NCI-H146 (cell line): ENCODE measurements at regions not wholly inside any gene's neighbourhood (a gene's known extent, or its start where the extent isn't known, plus 50 kb on each side); places are given as distances from the start of the nearest gene placed in this dataset.
"Not testable (repeated sequence)": the region's sequence is repeated elsewhere in the genome, so short reads cannot be mapped to it uniquely, and the experiment has no call there.

Experiments used
- DNase-seq: peaks from one replicate; lab custom pipeline; 2025; lab: John Stamatoyannopoulos, UW

DNA sequence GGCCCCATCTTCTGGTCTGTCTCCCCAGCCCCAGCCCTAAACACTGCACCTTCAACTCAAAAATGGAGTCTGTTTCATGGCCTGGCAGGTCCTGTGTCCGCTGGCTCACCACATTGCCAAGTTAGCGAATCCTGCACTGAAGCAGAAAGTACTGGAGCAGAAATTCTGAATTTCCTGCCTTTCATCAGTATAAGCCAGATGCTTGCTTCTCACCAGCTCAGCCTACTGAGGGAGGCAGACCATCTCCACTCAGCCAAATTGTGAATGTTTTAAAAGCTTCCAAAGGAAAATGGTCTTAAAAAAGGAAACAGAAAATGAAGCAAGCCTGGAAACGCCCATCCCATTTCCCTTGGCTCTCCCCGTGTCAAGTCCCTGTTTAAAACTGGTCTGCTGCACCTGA, 157.8 kb downstream of the C1D start:
- no peak for DNase-seq

DNA sequence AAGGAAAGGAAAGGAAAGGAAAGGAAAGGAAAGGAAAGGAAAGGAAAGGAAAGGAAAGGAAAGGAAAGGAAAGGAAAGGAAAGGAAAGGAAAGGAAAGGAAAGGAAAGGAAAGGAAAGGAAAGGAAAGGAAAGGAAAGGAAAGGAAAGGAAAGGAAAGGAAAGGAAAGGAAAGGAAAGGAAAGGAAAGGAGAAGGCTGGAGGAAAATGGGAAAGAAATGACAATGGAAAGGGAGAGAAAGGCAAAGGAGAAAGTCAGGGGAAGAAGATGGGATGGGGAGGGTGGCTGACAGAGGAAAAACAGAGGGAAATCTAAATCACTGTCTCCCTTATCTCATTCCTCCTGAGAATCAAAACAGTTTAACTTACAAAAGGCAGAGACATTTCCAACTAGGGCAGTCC, 156.3 kb downstream of the C1D start:
- DNase-seq: not testable (repeated sequence)

DNA sequence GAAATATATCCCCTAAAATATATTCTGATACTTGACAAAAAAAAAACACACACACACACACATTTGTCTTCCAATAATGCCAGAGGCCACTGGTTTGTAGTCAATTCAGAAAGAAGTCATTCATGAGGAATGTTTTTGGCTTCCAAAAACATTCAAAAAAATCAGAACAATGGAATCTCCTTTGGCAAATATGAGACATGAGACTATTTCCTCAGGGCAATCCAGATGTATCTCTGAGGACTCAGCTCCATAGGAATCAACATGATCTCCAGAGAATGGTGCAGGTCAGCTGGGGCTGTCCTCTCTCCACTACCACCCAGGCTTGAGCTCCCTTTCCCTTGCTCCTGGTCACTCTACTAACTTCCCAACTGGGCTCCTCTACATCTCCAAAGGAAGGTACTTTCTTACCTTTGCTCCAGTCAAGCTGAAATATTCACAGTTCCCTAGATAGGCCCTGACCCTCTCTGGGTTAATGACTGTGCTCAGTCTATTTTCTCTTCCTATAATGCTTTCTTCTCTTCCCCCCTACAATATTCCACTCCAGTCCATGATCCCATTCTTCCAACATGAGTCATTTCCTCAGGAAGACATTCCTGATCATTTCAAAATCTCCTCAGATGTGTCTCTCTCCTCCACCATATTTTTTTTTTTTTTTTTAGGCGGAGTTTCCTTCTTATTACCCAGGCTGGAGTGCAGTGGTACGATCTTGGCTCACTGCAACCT, 145.3 kb downstream of the C1D start:
- DNase-seq: no peak

GRCh38 chr2:67918471-67918870, 144.3 kb downstream of the C1D start:
- no peak for DNase-seq

- no peak for DNase-seq
Observed at GRCh38 chr2:67919490-67919889, 143.3 kb downstream of the C1D start.

DNA sequence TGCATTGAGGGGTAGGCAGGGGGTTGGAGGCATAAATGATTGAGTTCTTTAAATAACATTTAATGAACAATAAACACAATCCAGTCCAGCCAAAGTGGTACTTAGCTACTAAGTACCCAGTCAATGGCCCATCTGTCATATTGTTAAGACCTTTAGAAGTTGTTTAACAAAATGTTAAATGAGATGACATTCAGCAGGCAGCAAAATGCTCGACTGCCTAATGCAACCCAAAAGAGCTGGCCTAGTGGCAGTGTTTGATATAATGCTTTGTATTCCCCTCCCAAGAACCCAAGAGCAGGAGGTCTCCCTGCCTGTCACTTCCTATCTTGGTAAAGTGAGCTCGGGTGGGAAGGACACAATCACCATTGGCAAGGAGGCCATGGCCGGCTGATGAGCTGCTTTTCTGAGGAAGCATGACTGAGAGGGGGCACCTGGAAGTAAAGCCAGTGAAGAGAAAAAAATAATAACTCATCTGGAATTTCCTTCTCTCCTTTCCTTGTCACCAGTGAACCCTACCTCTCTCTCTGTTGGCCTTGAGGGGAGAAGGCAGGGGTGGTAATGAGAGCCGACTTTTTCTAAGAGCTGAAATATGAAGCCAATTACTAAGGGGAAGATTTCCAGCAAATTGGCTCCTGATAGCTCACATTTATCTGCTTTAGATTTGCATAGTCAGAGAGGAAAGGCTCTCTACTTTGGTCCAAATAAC, 140.6 kb downstream of the C1D start:
- DNase-seq: no peak

DNA sequence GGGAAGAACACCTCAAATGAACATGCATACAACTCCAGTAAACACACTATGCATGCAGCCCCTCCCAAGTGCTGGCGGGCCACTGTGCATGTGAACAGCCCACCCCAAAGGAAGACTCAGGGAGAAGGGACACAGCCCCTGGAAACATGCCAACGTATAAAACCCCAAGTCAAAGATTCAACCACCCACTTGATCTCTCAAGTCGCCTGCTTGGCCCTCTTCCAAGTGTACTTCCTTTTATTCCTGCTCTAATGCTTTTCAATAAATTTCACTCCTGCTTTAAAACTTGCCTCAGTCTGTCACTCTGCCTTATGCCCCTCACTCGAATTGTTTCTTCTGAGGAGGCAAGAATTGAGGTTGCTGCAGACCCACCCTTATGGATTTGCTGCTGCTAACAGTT, 139.1 kb downstream of the C1D start:
- DNase-seq: no peak

GRCh38 chr2:67927501-67927900, 135.3 kb downstream of the C1D start:
- DNase-seq: no peak

DNA sequence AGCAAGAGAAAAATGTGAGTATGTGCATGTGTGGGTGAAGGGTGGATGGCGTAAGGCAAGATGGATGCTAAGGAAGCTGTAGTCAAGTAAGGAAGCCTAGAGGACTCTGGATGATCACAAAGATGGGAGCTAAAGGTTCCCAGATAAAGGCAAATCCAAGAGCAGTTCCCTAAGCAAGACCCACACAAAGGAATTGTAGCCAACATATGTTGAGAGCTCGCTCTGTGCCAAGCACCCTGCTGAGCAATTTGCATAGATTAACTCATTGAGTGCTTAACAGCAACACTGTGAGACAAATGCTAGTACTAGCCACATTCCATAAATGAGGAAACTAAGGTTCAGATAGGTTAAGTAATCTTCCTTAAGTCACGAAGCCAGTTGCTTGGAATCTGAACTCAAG, 132.6 kb downstream of the C1D start:
- no peak for DNase-seq

DNA sequence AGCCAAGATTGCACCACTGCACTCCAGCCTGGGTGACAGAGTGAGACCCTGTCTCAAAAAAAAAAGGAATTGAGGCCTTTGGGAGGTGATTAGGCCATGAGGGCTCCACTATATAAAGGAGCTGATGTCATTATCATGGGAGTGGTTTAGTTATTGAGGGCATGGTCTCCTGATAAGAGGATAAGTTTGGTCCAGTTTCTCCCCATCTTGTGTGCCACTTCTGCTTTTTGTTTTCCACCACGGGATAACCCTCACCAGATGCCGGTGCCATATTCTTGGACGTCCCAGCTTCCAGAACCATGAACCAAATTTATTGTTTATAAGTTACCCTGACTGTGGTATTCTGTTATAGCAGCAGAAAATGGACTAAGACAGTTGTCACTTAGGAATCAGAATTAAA, 125.8 kb downstream of the C1D start:
- no peak for DNase-seq

DNA sequence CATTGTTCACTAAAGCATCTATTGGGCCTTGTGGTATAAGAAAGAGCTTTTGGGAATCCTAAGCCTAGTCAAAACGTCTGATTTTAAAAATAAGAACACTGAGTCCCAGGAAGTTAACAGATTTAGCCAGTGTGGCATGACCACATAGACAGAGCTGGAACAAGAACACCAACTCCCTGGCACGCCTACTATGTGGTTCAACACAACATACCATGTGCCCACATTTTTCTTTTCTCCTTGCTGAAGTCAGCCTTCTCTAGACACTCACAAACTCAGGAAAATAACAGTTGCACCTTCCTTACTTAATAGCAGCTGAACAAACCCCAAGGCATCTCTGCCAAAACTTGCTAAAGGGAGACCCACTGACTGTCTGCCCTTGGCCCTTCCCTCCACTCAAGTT, 124.8 kb downstream of the C1D start:
- no peak for DNase-seq

- no peak for DNase-seq
Observed at GRCh38 chr2:67945056-67945455, 117.7 kb downstream of the C1D start.

DNA sequence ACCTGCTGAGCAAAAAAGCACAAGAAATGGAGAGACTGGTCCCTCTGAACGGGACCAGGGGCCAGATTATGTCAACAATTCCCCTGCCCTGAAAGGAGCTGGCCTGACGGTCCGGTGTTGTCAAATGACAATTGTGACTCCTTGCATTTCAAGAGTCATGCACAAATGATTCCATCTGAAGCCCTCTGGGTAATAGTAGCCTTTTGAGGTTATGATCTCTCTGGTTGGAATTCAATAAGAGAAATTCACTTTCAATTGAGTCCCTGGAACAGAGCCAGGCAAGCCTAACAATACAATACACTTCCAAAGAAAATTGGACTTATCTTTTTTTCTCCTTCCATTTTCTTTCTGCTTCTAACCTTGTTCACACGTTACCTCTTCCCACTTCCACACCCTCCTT, 116.9 kb downstream of the C1D start:
- no peak for DNase-seq

- DNase-seq: no peak
Observed at GRCh38 chr2:67948057-67948456, 114.7 kb downstream of the C1D start.

DNA sequence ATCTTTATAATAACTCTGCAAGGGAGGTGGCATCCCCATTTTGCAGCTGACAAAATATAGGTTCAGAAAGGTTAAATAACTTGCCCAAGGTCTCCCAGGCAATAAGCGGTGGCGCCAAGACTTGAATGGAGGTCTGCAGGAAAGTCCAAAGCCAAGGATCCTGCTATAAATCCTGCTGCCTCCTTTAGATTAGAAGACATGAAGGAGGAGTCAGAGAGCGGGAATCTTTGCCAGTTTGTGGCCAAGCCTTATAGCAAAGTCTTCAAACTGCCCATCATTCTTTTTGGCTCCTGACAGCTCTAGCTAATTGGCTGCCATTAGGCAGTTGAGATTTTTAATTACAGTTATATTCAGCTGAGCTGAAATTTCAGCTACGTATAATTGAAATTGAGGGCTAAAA, 114.3 kb downstream of the C1D start:
- DNase-seq: no peak

GRCh38 chr2:67950018-67950417, 112.8 kb downstream of the C1D start:
- DNase-seq: no peak

- no peak for DNase-seq
Observed at GRCh38 chr2:67950919-67951318, 111.9 kb downstream of the C1D start.

- no peak for DNase-seq
Observed at GRCh38 chr2:67952066-67952465, 110.7 kb downstream of the C1D start.

DNA sequence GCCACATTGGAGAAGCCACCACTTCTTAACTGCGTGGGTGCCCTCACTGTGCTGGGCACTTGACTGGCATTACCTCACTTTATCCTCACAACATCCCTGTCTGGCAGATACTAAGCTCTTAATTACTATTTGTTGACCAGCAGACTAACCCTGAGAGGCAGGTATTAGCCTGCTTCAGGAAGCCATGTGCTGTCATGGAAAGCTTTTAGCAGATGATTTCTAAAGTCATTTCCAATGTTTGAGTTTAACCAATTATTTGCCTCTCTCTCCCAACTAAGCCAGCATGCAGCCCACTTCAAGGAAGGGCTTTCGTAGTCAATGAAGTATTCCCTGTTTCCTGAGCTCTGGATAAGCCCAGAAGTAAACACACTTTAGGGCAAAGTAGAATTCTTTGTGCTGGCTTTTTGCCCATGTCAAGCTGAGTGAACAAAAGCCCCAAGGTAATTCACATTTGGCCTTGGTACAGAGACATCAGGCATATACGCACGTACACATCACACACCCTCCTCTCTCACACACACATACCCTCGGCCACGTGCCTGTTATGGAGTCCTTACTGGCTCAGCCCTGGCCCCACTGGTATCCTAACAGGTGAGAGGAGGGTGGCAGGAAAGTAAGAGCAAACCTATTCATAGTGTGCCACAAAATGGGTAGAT, 108.6 kb downstream of the C1D start:
- peak; percentile 25 for DNase-seq

DNA sequence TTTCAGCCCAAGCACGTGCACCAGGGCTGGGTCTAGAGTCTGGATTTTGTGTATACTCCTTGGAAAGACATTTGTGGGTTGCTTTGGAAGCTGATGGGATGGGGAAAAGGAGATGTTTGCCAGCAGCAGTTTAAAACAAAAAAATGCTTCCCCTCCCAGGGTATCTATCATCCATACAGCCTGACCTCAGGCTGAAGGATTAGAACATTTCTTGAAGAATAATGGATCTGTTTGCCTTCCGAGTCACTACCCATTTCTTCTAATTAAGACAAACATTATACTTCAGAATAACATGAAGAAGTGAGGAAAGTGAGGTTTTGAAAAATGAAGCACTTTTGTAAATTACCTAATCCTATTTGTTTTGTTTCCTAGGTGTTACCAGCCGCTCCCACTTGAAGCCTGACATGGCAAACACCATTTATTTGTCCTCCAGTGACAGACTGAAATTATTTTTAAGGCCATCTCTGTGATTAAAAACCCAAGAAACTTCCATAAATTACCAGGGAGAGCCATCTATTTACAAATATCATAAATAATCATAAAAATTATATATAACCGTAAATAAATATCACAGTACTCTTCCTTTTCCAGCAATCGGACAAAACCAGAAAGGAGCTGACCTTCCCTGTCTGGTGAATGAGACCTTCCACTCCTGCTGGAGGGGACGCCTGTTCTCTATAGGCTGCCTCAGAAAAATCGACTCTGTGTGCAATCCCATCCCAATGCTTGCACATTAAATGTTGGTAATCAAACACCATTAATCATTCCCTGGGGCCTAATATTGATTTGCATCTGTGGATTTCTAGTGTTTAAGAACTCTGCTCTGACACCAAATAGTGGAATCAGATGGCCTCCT, 106.8 kb downstream of the C1D start:
- DNase-seq: peak; percentile 3

- no peak for DNase-seq
Observed at GRCh38 chr2:67965246-67965645, 97.6 kb downstream of the C1D start.

DNA sequence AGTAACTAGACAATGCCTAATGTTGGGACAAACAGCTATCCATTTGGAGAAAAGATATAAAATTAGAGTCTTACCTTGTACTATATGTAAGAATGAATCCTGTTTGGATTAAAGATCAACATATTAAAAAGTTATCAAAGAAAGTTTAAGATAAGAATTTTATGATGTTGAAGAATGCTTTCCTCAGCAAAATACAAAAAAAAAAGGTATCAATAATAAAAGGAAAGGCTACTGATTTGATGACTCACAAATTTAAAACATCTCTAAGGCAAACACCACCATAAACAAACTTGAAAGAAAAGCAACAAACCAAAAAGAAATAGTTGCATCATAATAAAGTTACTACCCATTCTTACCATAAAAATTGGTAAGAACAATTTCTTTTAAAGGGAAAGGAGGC, 92.7 kb downstream of the C1D start:
- no peak for DNase-seq
